ENCODE measurements at regions not wholly inside any gene's neighbourhood (a gene's known extent, or its start where the extent isn't known, plus 50 kb on each side); places are given as distances from the start of the nearest gene placed in this dataset.

GRCh38 chr9:93822229-93822628 lies 132.9 kb downstream of the BARX1 start:
- Mint-ChIP-seq H3K36me3 (peaks cover 0 to 16% of the 10 kb centered on the region in 2 donors), H3K4me1 (peaks cover 12 to 13% (median 13%) of the 10 kb centered on the region in 3 donors), H3K9me3 (peaks cover 3 to 14% (median 8%) of the 10 kb centered on the region in 7 donors), H3K27me3 (peaks cover 29 to 69% (median 57%) of the 10 kb centered on the region in 3 donors), H3K27ac (no peak overlapping the region), H3K4me3 (no peak overlapping the region)
- no peak for DNase-seq
- ATAC-seq (ENCODE audit: low read depth in 2 of 2) = no peak

- no peak overlapping the region for H3K27ac Mint-ChIP-seq
- peaks cover 0 to 8% of the 10 kb centered on the region in 2 donors for H3K36me3 Mint-ChIP-seq
- H3K4me1 Mint-ChIP-seq = peaks cover 2 to 5% (median 4%) of the 10 kb centered on the region in 3 donors
- ATAC-seq (ENCODE audit: low read depth in 2 of 2) (no peak), DNase-seq (no peak)
- H3K4me3 Mint-ChIP-seq = peak overlapping the region in 1 of 8 donors; percentile 5
- H3K9me3 Mint-ChIP-seq = peaks cover 3 to 19% (median 8%) of the 10 kb centered on the region in 7 donors
- peaks cover 27 to 60% (median 47%) of the 10 kb centered on the region in 3 donors for H3K27me3 Mint-ChIP-seq
Observed at GRCh38 chr9:93821307-93821703, 133.8 kb downstream of the BARX1 start.

- Mint-ChIP-seq H3K4me1 (peaks cover 0 to under 1% (median 0%) of the 10 kb centered on the region in 3 donors), H3K27me3 (peaks cover 29 to 57% (median 43%) of the 10 kb centered on the region in 3 donors), H3K36me3 (peaks cover 0 to 8% of the 10 kb centered on the region in 2 donors), H3K4me3 (no peak overlapping the region), H3K27ac (no peak overlapping the region), H3K9me3 (peaks cover 3 to 19% (median 8%) of the 10 kb centered on the region in 7 donors)
- ATAC-seq (ENCODE audit: low read depth in 2 of 2) (no peak), DNase-seq (no peak)
Observed at GRCh38 chr9:93820667-93821306, 134.4 kb downstream of the BARX1 start.

- peaks cover 3 to 19% (median 8%) of the 10 kb centered on the region in 7 donors for H3K9me3 Mint-ChIP-seq
- no peaks in the 10 kb centered on the region for H3K4me1 Mint-ChIP-seq
- H3K36me3 Mint-ChIP-seq = peaks cover 0 to 8% of the 10 kb centered on the region in 2 donors
- no peak for ATAC-seq (ENCODE audit: low read depth in 2 of 2)
- H3K4me3 Mint-ChIP-seq = no peak overlapping the region
- H3K27ac Mint-ChIP-seq = no peak overlapping the region
- peaks cover 28 to 59% (median 43%) of the 10 kb centered on the region in 3 donors for H3K27me3 Mint-ChIP-seq
- DNase-seq = no peak
Observed at GRCh38 chr9:93819905-93820304, 135.2 kb downstream of the BARX1 start.

GRCh38 chr9:93818827-93819472 lies 136.2 kb downstream of the BARX1 start:
- no peak for ATAC-seq (ENCODE audit: low read depth in 2 of 2)
- Mint-ChIP-seq H3K27me3 (peaks cover 27 to 59% (median 49%) of the 10 kb centered on the region in 3 donors), H3K36me3 (peaks cover 0 to 8% of the 10 kb centered on the region in 2 donors), H3K4me1 (no peaks in the 10 kb centered on the region), H3K27ac (no peak overlapping the region), H3K9me3 (peaks cover 3 to 19% (median 8%) of the 10 kb centered on the region in 7 donors), H3K4me3 (no peak overlapping the region)
- no peak for DNase-seq

- Mint-ChIP-seq H3K27ac (no peak overlapping the region), H3K4me3 (no peak overlapping the region), H3K9me3 (peaks cover 3 to 19% (median 7%) of the 10 kb centered on the region in 7 donors), H3K27me3 (peaks cover 29 to 62% (median 54%) of the 10 kb centered on the region in 3 donors), H3K4me1 (no peaks in the 10 kb centered on the region), H3K36me3 (peaks cover 0 to 8% of the 10 kb centered on the region in 2 donors)
- ATAC-seq (ENCODE audit: low read depth in 2 of 2) (no peak), DNase-seq (no peak)
Observed at GRCh38 chr9:93818237-93818636, 136.9 kb downstream of the BARX1 start.

GRCh38 chr9:93815677-93816076 lies 139.5 kb downstream of the BARX1 start:
- ATAC-seq (ENCODE audit: low read depth in 2 of 2) = no peak
- Mint-ChIP-seq H3K27ac (no peak overlapping the region), H3K36me3 (no peaks in the 10 kb centered on the region), H3K27me3 (peaks cover 25 to 45% (median 34%) of the 10 kb centered on the region in 3 donors), H3K4me1 (no peaks in the 10 kb centered on the region), H3K4me3 (no peak overlapping the region), H3K9me3 (peaks cover 0 to 5% (median 2%) of the 10 kb centered on the region in 7 donors)
- DNase-seq = no peak

- H3K9me3 Mint-ChIP-seq = peaks cover 0 to 5% (median 2%) of the 10 kb centered on the region in 7 donors
- H3K27ac Mint-ChIP-seq = peak overlapping the region in 1 of 6 donors; percentile 32
- no peaks in the 10 kb centered on the region for H3K4me1 Mint-ChIP-seq
- H3K27me3 Mint-ChIP-seq = peaks cover 25 to 40% (median 29%) of the 10 kb centered on the region in 3 donors
- DNase-seq = no peak
- no peaks in the 10 kb centered on the region for H3K36me3 Mint-ChIP-seq
- ATAC-seq (ENCODE audit: low read depth in 2 of 2) = no peak
- H3K4me3 Mint-ChIP-seq = no peak overlapping the region
Observed at GRCh38 chr9:93815135-93815534, 140.0 kb downstream of the BARX1 start.

- ATAC-seq (ENCODE audit: low read depth in 2 of 2) (no peak), DNase-seq (no peak)
- H3K4me3 Mint-ChIP-seq = no peak overlapping the region
- H3K27me3 Mint-ChIP-seq = peaks cover 25 to 34% (median 30%) of the 10 kb centered on the region in 3 donors
- no peaks in the 10 kb centered on the region for H3K36me3 Mint-ChIP-seq
- peaks cover 0 to 5% (median 2%) of the 10 kb centered on the region in 7 donors for H3K9me3 Mint-ChIP-seq
- no peaks in the 10 kb centered on the region for H3K4me1 Mint-ChIP-seq
- peak overlapping the region in 1 of 6 donors; percentile 19 for H3K27ac Mint-ChIP-seq
Observed at GRCh38 chr9:93814077-93814956, 140.8 kb downstream of the BARX1 start.

GRCh38 chr9:93813221-93814076 lies 141.7 kb downstream of the BARX1 start:
- ATAC-seq (ENCODE audit: low read depth in 2 of 2) (no peak), DNase-seq (no peak)
- Mint-ChIP-seq H3K9me3 (peaks cover 0 to 5% (median 2%) of the 10 kb centered on the region in 7 donors), H3K4me1 (no peaks in the 10 kb centered on the region), H3K4me3 (no peak overlapping the region), H3K27me3 (peaks cover 25 to 34% (median 34%) of the 10 kb centered on the region in 3 donors), H3K36me3 (no peaks in the 10 kb centered on the region), H3K27ac (no peak overlapping the region)

- Mint-ChIP-seq H3K27ac (no peak overlapping the region), H3K4me1 (no peaks in the 10 kb centered on the region), H3K27me3 (peaks cover 21 to 34% (median 34%) of the 10 kb centered on the region in 3 donors), H3K9me3 (peaks cover 0 to 5% (median under 1%) of the 10 kb centered on the region in 7 donors), H3K4me3 (no peak overlapping the region), H3K36me3 (no peaks in the 10 kb centered on the region)
- ATAC-seq (ENCODE audit: low read depth in 2 of 2) (no peak), DNase-seq (no peak)
Observed at GRCh38 chr9:93812410-93812668, 142.8 kb downstream of the BARX1 start.

GRCh38 chr9:93810028-93810971 lies 144.9 kb downstream of the BARX1 start:
- Mint-ChIP-seq H3K4me3 (no peak overlapping the region), H3K9me3 (peaks cover 4 to 16% (median 5%) of the 10 kb centered on the region in 7 donors), H3K27ac (no peak overlapping the region), H3K27me3 (peaks cover 12 to 32% (median 30%) of the 10 kb centered on the region in 3 donors), H3K4me1 (no peaks in the 10 kb centered on the region), H3K36me3 (peaks cover 0 to 6% of the 10 kb centered on the region in 2 donors)
- DNase-seq = no peak
- ATAC-seq (ENCODE audit: low read depth in 2 of 2) = no peak

Measured in naive B cell (primary cell).